Astrocyte of the hippocampus (primary cell): ENCODE measurements at regions not wholly inside any gene's neighbourhood (a gene's known extent, or its start where the extent isn't known, plus 50 kb on each side); places are given as distances from the start of the nearest gene placed in this dataset.
"Not testable (repeated sequence)": the region's sequence is repeated elsewhere in the genome, so short reads cannot be mapped to it uniquely, and the experiment has no call there.

Experiments
- DNase-seq: peaks from one replicate; pipeline ENCODE4 v3.0.0; 2011; ENCODE audit warnings: low read depth, low spot score

GRCh38 chr12:131454418-131455217 lies 256.3 kb upstream of the SFSWAP start:
- DNase-seq = peak; percentile 18

DNA sequence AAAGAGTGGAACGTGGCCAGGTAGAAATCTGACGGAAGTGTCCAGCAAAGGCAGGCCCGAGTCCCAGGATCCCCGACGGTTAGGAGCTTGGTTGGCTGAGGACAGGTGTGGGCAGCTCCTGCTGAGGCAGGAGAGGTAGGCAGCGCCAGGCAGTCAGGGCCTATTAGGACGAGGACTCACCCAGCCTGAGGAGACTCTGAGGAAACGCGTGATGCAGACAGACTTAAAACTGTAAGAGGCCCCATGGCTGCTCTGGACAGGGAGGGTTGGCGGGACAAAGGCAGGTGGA lies 255.7 kb upstream of the SFSWAP start:
- no peak for DNase-seq

- DNase-seq = no peak
Measured at GRCh38 chr12:131455581-131456110, 255.2 kb upstream of the SFSWAP start.

DNA sequence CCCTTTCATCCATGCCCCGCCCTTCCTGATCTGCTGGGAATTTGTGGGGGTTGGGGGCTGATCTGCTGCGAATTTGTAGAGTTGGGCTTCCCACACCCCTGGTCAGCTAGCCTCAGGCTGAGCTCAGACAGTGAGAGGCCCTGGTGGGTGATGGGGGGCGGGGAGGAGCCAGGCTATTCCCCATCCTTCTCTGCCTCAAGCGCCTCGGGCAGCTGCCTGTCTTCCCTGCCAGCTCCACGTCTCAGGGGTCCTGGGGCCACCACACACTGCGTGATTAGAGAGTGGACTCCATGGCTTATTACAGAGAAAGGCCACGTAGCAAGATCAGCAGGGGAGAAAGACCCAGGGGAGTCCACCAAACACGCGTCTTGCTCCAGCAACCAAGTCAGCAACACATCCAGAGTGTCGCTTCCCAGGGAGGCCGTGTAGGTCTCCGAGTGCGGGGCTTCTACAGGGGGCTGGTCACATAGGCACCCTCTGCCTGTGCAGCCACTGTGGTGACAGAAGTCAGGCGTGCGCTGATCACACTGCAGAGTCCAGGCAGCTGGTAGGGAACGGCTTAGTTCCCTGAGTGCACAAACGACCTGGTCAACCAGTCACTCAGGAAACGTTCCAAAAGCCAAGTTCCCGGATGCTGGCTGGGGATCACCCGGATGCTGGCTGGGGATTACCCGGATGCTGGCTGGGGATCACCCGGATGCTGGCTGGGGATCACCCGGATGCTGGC lies 254.4 kb upstream of the SFSWAP start:
- no peak for DNase-seq

DNA sequence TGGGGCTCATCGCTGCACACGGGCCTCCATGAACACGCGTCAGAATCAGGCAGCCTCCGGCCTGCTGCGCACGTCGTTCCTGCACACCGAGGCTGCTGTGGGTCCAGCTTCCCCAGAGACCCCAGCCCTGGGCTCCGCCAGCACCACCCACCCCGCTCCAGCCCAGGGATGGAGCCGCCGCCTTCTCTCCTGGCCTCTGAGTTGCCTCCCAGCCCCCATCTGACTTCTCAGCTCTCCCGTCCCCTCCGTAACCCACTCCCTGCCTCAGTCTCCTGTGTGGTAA lies 253.9 kb upstream of the SFSWAP start:
- DNase-seq = no peak

DNA sequence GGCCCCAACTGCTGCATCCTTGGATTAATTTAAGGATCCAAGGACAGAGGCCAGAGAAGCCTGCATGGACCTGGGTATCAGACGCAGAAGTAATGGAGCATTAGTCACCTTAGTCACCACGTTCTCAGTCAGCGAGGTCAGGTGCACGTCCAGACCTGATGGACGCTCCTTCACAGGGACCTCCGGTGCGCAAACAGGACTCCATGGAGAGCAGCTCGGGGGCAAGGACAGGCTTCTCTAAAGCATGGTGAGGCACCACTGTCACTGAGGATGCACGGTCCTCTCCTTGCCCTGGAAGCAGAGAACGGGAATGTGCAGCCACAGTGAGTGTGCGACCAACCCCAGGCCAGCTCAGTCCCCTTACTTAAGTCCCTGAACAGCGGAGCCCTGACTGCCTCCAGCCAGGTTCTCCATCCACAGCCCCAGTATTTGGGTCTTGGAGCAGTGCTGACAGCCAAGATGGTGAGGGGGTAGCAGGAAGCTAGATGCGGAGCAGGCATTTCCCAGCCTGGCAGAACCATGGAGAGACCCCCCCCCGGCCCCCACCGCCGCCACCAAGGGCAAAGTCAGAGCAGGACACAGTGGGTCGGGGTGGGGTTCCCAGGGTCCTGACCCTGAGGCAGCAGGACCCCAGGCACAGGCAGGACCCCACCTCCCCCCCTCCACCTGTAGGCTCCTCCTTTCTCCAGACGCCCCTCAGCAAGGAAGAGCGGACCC lies 253.4 kb upstream of the SFSWAP start:
- DNase-seq = no peak

- no peak for DNase-seq
Measured at GRCh38 chr12:131458048-131458374, 252.9 kb upstream of the SFSWAP start.

DNA sequence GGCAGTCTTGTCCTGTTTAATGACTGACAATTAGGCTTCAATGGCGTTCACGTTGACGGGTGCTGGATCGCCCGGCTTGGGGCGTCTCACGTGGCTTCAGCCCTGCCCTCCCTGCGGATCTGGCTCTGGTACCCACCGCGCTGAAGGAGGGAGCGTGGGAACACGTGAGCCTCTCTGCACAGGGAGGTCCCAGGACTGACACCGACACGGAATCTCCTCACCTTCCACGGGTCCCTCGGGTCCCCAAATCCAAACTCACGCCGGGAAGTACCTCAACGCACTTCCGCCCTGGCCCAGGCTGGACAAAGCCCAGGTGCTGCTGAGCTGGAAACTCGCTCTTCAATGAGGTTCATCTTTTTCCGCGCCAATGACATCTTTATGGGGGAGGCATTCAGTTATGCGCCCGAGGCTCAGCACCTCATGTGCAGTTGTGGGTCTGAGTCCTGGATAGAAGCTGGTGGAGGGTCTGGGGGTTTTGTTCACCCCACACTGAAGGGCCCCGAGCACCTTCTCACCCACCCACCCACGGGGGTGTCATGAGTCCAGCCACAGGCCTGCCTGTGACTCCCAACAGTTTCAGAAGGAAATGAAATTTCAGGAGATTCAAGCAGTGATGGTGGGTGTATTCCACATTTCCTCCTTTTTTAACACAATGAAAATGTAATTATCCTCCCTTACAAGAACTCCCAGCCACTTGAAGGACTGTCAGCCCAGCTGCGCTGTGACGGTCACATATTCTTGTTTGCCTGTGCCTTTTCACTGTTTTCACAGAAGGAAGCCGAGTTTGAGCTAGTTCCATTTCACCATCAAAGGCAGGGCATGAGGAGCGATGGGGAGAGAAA lies 251.7 kb upstream of the SFSWAP start:
- DNase-seq = no peak

GRCh38 chr12:131459773-131460365 lies 251.0 kb upstream of the SFSWAP start:
- no peak for DNase-seq

DNA sequence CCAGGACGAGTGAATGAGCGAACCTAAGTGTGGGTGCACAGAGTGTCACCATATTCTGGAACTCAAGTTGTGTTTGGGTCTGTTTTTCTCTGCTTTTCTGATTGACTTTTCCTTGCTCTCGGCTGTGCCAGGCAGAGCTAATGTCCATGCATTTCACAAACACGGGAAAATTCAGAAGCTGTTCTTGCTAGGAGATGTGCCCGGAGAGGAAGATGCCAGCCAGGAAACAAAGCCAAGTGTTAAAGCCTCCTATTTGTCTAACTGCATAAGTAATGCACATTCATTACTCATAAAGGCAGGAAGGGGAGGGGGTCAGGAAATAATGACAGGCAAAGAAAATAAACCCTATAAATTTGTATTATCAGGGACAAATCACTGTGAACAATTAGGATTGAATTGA lies 250.4 kb upstream of the SFSWAP start:
- DNase-seq = no peak

- no peak for DNase-seq
Measured at GRCh38 chr12:131461096-131461495, 249.8 kb upstream of the SFSWAP start.

- no peak for DNase-seq
Measured at GRCh38 chr12:131463174-131463573, 247.7 kb upstream of the SFSWAP start.

- DNase-seq = no peak
Measured at GRCh38 chr12:131464081-131464480, 246.8 kb upstream of the SFSWAP start.

- DNase-seq = no peak
Measured at GRCh38 chr12:131466306-131466705, 244.6 kb upstream of the SFSWAP start.

DNA sequence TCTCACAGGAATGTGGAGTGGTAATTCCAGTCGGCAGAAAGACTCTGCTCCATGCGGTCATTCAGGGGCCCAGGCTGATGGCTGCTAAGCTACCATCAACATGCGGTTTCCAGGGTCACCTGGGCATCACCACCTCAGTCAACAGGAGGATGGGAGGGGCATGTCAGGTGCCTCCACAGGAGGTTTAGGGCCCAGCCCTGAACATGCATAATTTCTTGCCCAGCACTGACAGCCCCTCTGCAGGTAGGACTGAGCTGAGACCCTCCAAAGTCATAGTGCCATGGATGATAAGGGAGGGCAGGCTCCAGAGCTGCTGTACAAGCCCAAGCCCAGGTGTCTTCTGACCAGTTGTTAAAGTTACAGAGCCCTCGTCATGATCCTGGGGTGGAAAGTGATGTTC lies 244.0 kb upstream of the SFSWAP start:
- no peak for DNase-seq

GRCh38 chr12:131468206-131468605 lies 242.7 kb upstream of the SFSWAP start:
- no peak for DNase-seq

- not testable (repeated sequence) for DNase-seq
Measured at GRCh38 chr12:131469945-131470344, 240.9 kb upstream of the SFSWAP start.

DNA sequence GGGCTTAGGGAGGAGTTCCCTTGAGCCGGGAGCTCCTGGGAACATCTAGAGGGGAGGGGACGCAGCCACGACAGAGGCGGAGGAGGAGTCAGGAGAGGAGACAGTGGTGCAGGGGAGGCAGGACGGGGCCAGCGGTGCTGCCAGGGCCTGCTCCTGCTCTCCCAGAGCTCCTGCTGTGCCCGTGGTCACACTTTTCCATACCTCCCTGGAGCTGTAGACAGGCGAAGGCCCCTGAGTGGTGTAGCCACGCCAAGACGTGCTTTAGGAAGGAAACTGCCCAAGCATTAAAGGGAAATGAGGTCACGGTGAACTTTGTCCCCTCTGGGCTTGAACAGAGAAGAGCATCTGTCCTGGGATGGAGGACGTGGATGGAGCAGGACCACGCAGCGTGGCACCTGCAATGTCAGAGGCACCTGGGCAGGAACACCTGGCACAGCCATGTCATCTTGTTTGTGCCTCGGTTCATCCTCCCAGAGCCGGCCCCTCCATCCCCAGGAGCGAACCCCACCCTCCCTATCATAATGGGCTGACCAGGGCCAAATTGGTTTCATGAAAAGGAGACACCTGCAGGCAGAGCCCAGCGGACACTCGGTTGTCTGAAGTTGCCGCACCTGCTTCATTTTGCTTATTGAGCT lies 239.5 kb upstream of the SFSWAP start:
- no peak for DNase-seq

DNA sequence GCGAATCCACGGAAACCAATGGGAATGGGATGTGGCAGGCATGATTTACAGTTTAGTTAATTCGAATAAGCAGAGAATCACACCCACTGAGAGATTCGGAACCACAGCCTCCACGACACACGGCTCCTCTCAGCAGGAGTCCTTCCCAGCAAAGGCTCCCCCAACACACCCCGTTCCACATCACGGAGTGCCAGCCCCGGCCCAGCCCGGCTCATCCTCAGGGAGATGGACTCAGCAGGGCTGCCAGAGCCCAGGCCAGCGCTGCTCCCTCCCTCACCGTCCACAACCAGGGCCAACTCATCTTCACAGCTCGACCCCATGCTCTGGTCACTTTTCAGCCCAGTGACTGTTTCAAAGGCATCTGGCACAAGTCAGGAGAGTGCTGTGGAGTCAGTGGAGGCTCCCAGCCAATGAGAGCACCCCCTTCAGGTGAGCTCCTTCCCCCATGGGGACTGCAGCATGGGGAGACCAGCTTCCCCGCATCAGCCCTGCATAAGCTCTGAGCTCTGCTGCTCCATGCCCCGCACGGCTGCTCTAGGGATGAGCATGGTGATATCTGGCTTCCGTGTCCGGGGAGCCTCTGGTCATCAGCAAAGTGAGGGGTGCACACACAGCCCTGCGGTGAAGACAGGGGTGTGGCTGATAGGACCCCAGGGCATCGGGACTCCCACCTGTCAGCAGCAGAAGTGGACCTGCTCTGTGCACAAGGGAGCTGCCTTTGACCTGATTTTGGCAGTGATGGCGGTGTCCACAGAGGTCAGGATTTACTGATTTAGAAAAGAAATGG lies 238.8 kb upstream of the SFSWAP start:
- DNase-seq = no peak

DNA sequence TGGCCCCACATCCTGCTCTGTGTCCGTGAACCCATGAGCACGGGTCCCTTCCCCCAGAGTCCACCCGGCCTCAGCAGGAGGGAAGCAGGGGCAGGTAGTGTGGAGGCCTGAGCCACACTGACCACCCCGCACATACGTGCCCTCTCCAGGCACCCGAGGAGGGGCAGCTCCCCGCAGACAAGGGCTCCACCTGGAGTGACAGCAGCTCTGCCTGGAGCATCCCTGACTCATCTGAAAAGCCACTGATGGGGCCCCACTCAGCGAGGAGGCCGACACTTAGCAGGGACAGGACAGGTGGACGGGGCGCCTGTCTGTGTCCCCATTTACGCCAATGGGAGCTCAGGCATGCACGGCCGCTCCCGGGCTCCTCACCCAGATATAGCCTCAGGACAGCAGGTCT lies 237.6 kb upstream of the SFSWAP start:
- DNase-seq = no peak
